Loucy (cell line): ENCODE measurements at regions not wholly inside any gene's neighbourhood (a gene's known extent, or its start where the extent isn't known, plus 50 kb on each side); places are given as distances from the start of the nearest gene placed in this dataset.

Experiments
- H2AFZ ChIP-seq: fragments of 200-600 bp; sonication (generic); 2 replicates; pipeline ENCODE4 v1.6.0; 2016; ENCODE audit warnings: antibody characterized with exemption, mild to moderate bottlenecking, low read length, moderate library complexity
- H3F3A ChIP-seq: fragments of 200-600 bp; 2 replicates; pipeline ENCODE4 v1.6.0; 2016; ENCODE audit warnings: antibody characterized with exemption, low read depth, mild to moderate bottlenecking
- H3K27me3 ChIP-seq: fragments of 200-600 bp; sonication (generic); 2 replicates; pipeline ENCODE4 v1.6.1; 2014; ENCODE audit warnings: low read length, mild to moderate bottlenecking; ENCODE audit not compliant: insufficient read depth, poor library complexity, severe bottlenecking
- H3K36me3 ChIP-seq: fragments of 200-600 bp; sonication (generic); 2 replicates; pipeline ENCODE4 v1.6.1; 2016; ENCODE audit warnings: low read length; ENCODE audit not compliant: insufficient read depth
- H3K4me1 ChIP-seq: fragments of 200-600 bp; sonication (generic); 2 replicates; pipeline ENCODE4 v1.5.1; 2014; ENCODE audit warnings: low read length, mild to moderate bottlenecking; ENCODE audit not compliant: insufficient read depth, poor library complexity, severe bottlenecking
- H3K4me2 ChIP-seq: fragments of 200-600 bp; sonication (generic); 2 replicates; pipeline ENCODE4 v1.6.0; 2014; ENCODE audit warnings: antibody characterized with exemption, low read length, low read depth, mild to moderate bottlenecking; ENCODE audit not compliant: poor library complexity, severe bottlenecking
- H3K4me3 ChIP-seq: fragments of 200-600 bp; sonication (generic); 2 replicates; pipeline ENCODE4 v1.5.1; 2014; ENCODE audit warnings: low read length, mild to moderate bottlenecking, mixed read lengths; ENCODE audit not compliant: poor library complexity, severe bottlenecking
- H3K79me2 ChIP-seq: fragments of 200-600 bp; sonication (generic); 2 replicates; pipeline ENCODE4 v1.6.1; 2014; ENCODE audit warnings: low read length; ENCODE audit not compliant: insufficient read depth
- H3K9ac ChIP-seq: fragments of 200-600 bp; sonication (generic); 2 replicates; pipeline ENCODE4 v1.6.0; 2014; ENCODE audit warnings: mild to moderate bottlenecking, low read depth, low read length, moderate library complexity; ENCODE audit not compliant: poor library complexity, severe bottlenecking
- H3K9me2 ChIP-seq: fragments of 200-600 bp; sonication (generic); replicated peaks from 2 replicates; pipeline ENCODE4 v1.6.1; 2016; ENCODE audit warnings: low read depth, low read length, mixed read lengths
- H3K9me3 ChIP-seq: fragments of 200-600 bp; sonication (generic); 2 replicates; pipeline ENCODE4 v1.6.1; 2014; ENCODE audit warnings: mild to moderate bottlenecking, antibody characterized with exemption, low read length, low read depth; ENCODE audit not compliant: insufficient read depth
- H4K20me1 ChIP-seq: fragments of 200-600 bp; sonication (generic); 2 replicates; pipeline ENCODE4 v1.6.0; 2014; ENCODE audit warnings: antibody characterized with exemption, low read length, mild to moderate bottlenecking; ENCODE audit not compliant: insufficient read depth, poor library complexity, severe bottlenecking
- CTCF ChIP-seq: fragments of 200-600 bp; sonication (generic); conservative IDR thresholded peaks from 2 replicates; pipeline ENCODE4 v1.5.1; 2014; ENCODE audit warnings: mild to moderate bottlenecking, antibody characterized with exemption, low read length
- EZH2phosphoT487 ChIP-seq: fragments of 200-600 bp; IDR thresholded peaks from 2 replicates; pipeline ENCODE4 v1.6.1; 2018; ENCODE audit warnings: antibody characterized with exemption, mild to moderate bottlenecking, moderate library complexity, borderline replicate concordance

GRCh38 chr4:163915896-163916295 lies 421.4 kb downstream of the TMA16 start:
- Histone ChIP-seq H3K4me2 (no peak overlapping the region), H3K9ac (no peak overlapping the region), H3K4me1 (peaks cover 16% of the 10 kb centered on the region), H3F3A (no peaks in the 10 kb centered on the region), H4K20me1 (no peaks in the 10 kb centered on the region), H3K4me3 (no peak overlapping the region), H2AFZ (no peak overlapping the region), H3K27me3 (no peaks in the 10 kb centered on the region), H3K9me2 (no peaks in the 10 kb centered on the region), H3K9me3 (no peaks in the 10 kb centered on the region), H3K79me2 (no peaks in the 10 kb centered on the region), H3K36me3 (no peaks in the 10 kb centered on the region)
- no peak for TF ChIP-seq EZH2phosphoT487
- TF ChIP-seq CTCF = no peak

- Histone ChIP-seq H3K4me2 (no peak overlapping the region), H3K9ac (no peak overlapping the region), H3K9me3 (no peaks in the 10 kb centered on the region), H3K79me2 (no peaks in the 10 kb centered on the region), H3K4me1 (peaks cover 33% of the 10 kb centered on the region), H4K20me1 (no peaks in the 10 kb centered on the region), H3K36me3 (no peaks in the 10 kb centered on the region), H3K4me3 (no peak overlapping the region), H2AFZ (peak overlapping the region; percentile 17; the same call in 1 of the 2 replicates), H3K9me2 (no peaks in the 10 kb centered on the region), H3F3A (no peaks in the 10 kb centered on the region), H3K27me3 (no peaks in the 10 kb centered on the region)
- TF ChIP-seq EZH2phosphoT487 (no peak), CTCF (no peak)
These were observed 425.9 kb downstream of the TMA16 start for GRCh38 chr4:163920426-163920825.

GRCh38 chr4:163922302-163922701 lies 427.8 kb downstream of the TMA16 start:
- no peak for TF ChIP-seq CTCF
- TF ChIP-seq EZH2phosphoT487 = no peak
- peak overlapping the region; percentile 25 for H3K9ac ChIP-seq
- H3K4me2 ChIP-seq = peak overlapping the region; percentile 29

More at GRCh38 chr4:163922302-163922701, 427.8 kb downstream of the TMA16 start:
- Histone ChIP-seq H3K9me3 (no peaks in the 10 kb centered on the region), H3F3A (no peaks in the 10 kb centered on the region), H3K4me3 (no peak overlapping the region), H3K27me3 (no peaks in the 10 kb centered on the region), H3K79me2 (no peaks in the 10 kb centered on the region), H3K4me1 (peaks cover 33% of the 10 kb centered on the region), H3K36me3 (no peaks in the 10 kb centered on the region), H4K20me1 (no peaks in the 10 kb centered on the region), H2AFZ (no peak overlapping the region), H3K9me2 (no peaks in the 10 kb centered on the region)
